SK-N-MC (cell line): ENCODE measurements at regions not wholly inside any gene's neighbourhood (a gene's known extent, or its start where the extent isn't known, plus 50 kb on each side); places are given as distances from the start of the nearest gene placed in this dataset.
"Not testable (repeated sequence)": the region's sequence is repeated elsewhere in the genome, so short reads cannot be mapped to it uniquely, and the experiment has no call there.

ENCODE experiments used
- DNase-seq: peaks from one replicate; pipeline ENCODE4 v3.0.0-alpha.2; 2011; ENCODE audit warnings: low read depth, low spot score
- H3K27ac ChIP-seq: fragments of 200-600 bp; sonication (generic); 2 replicates; pipeline ENCODE4 v1.5.1; 2016; ENCODE audit warnings: mixed run types
- H3K36me3 ChIP-seq: fragments of 200-600 bp; sonication (generic); 2 replicates; pipeline ENCODE4 v1.6.1; 2017; ENCODE audit warnings: antibody characterized with exemption, low read length, mixed read lengths; ENCODE audit not compliant: insufficient read depth
- H3K4me3 ChIP-seq: fragments of 200-600 bp; sonication (generic); 2 replicates; pipeline ENCODE4 v1.5.1; 2016
- H3K9ac ChIP-seq: fragments of 200-600 bp; sonication (generic); 2 replicates; pipeline ENCODE4 v1.8.0; 2017; ENCODE audit warnings: mixed run types, mixed read lengths; ENCODE audit not compliant: insufficient read length
- H3K9me3 ChIP-seq: fragments of 200-600 bp; sonication (generic); 2 replicates; pipeline ENCODE4 v1.6.1; 2017; ENCODE audit warnings: low read depth, mild to moderate bottlenecking, antibody characterized with exemption, low read length, moderate library complexity, mixed read lengths
- EZH2 ChIP-seq: fragments of 200-600 bp; sonication (generic); IDR thresholded peaks from one replicate; pipeline ENCODE4 v1.6.1; 2017; ENCODE audit warnings: antibody characterized with exemption
- FOXP2 ChIP-seq: optimal IDR thresholded peaks from 2 replicates; pipeline ENCODE3; 2011; ENCODE audit warnings: mild to moderate bottlenecking, moderate library complexity; ENCODE audit not compliant: insufficient read depth; ENCODE audit errors: extremely low read length, control extremely low read depth
- POLR2AphosphoS5 ChIP-seq: IDR thresholded peaks from 2 replicates; pipeline ENCODE4 v1.6.1; 2012; ENCODE audit warnings: mild to moderate bottlenecking, low read depth, low read length, borderline replicate concordance

GRCh38 chr2:195160963-195161362 is 496.1 kb upstream of the SLC39A10 start:
- no peak for DNase-seq
- H3K9ac ChIP-seq = no peak overlapping the region
- no peak for TF ChIP-seq EZH2
- no peak for TF ChIP-seq POLR2AphosphoS5
- TF ChIP-seq FOXP2 = no peak
- H3K27ac ChIP-seq = no peak overlapping the region
- no peak overlapping the region for H3K4me3 ChIP-seq
- H3K36me3 ChIP-seq = no peaks in the 10 kb centered on the region
- H3K9me3 ChIP-seq = no peaks in the 10 kb centered on the region; the same call in 1 of the 2 replicates

GRCh38 chr2:195151711-195152110 is 505.3 kb upstream of the SLC39A10 start:
- Histone ChIP-seq H3K4me3 (no peak overlapping the region; the same call in 1 of the 2 replicates), H3K9me3 (no peaks in the 10 kb centered on the region), H3K27ac (no peak overlapping the region), H3K36me3 (no peaks in the 10 kb centered on the region), H3K9ac (no peak overlapping the region)
- peak; percentile 79 for DNase-seq
- TF ChIP-seq POLR2AphosphoS5 (peak; percentile 55; the same call in 1 of the 2 replicates), EZH2 (no peak), FOXP2 (no peak)

- H3K9ac ChIP-seq = no peak overlapping the region
- no peak overlapping the region for H3K4me3 ChIP-seq
- H3K9me3 ChIP-seq = no peaks in the 10 kb centered on the region
- H3K36me3 ChIP-seq = no peaks in the 10 kb centered on the region
- TF ChIP-seq EZH2 (no peak), FOXP2 (no peak), POLR2AphosphoS5 (no peak)
- H3K27ac ChIP-seq = no peak overlapping the region
- no peak for DNase-seq
Observed at GRCh38 chr2:195150819-195151218, 506.2 kb upstream of the SLC39A10 start.

DNA sequence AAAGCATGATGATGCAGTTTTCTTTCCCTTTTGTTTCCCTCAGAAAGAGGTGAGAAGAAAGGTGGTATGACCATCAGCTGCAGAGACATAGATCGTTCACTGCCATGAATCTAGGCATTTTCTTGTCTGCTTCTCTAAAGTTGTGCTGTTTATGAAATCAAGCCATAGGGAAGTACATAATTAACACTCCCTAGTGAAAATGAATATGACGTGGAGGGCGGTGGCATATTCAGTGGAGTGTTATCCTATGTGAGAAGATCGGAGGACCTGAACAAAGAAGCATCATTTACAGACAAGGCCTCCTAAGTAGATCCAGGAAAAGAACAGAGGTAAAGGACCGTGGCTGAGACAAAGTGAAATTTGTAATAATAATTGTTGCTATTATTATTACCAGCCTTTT is 509.0 kb upstream of the SLC39A10 start:
- no peaks in the 10 kb centered on the region for H3K36me3 ChIP-seq
- no peak overlapping the region for H3K27ac ChIP-seq
- H3K9ac ChIP-seq = no peak overlapping the region
- peaks cover 3% of the 10 kb centered on the region; the same call in 1 of the 2 replicates for H3K9me3 ChIP-seq
- H3K4me3 ChIP-seq = no peak overlapping the region
- TF ChIP-seq EZH2 (no peak), POLR2AphosphoS5 (no peak), FOXP2 (no peak)
- DNase-seq = no peak

DNA sequence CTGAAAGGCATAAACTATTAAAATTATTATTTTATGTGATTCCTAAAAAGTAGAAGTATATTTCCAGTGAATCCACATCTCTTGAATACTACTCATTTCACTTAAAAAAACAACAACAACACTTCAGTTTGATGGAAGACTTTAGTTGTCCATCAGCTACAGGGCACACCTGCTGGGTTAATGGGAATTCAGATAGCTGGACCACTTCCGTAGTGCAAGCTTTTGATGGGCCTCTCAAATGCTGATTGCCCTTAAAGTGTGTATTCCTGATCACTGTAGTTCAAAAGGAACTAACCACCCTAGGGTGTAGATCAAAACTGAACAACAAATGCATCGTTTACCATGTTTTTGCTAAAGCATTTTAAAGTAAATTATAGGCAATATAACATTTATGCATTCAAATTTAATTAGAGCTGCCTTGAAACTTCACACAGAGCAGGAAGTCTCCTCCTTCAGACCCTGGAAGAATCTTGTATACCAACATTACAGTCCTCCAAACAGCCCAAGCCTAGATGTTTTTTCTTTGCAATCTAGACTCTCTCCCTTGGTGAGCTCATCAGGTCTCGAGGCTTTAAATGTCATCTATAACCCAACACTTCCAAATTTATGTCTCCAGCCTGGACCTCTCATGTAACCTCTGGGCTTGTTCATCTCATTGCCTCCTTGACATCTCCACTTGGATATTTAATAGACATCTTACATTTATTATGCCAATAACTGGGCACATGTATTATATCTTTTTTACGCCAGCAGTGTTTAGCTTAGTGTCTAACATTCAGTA is 510.1 kb upstream of the SLC39A10 start:
- Histone ChIP-seq H3K36me3 (no peaks in the 10 kb centered on the region), H3K9ac (no peak overlapping the region), H3K9me3 (peaks cover 3% of the 10 kb centered on the region; the same call in 1 of the 2 replicates), H3K27ac (no peak overlapping the region), H3K4me3 (no peak overlapping the region)
- no peak for TF ChIP-seq POLR2AphosphoS5
- TF ChIP-seq FOXP2 = no peak
- TF ChIP-seq EZH2 = no peak
- DNase-seq = no peak

GRCh38 chr2:195138435-195138834 is 518.6 kb upstream of the SLC39A10 start:
- no peak overlapping the region for H3K9ac ChIP-seq
- TF ChIP-seq POLR2AphosphoS5 (no peak), FOXP2 (no peak), EZH2 (no peak)
- no peaks in the 10 kb centered on the region for H3K9me3 ChIP-seq
- H3K27ac ChIP-seq = no peak overlapping the region
- H3K4me3 ChIP-seq = no peak overlapping the region
- DNase-seq = no peak
- no peaks in the 10 kb centered on the region for H3K36me3 ChIP-seq

GRCh38 chr2:195125889-195126288 is 531.1 kb upstream of the SLC39A10 start:
- H3K9me3 ChIP-seq, H3K4me3 ChIP-seq, H3K27ac ChIP-seq, DNase-seq, H3K9ac ChIP-seq, H3K36me3 ChIP-seq: not testable (repeated sequence)

GRCh38 chr2:195124391-195125079 is 532.5 kb upstream of the SLC39A10 start:
- Histone ChIP-seq H3K27ac (no peak overlapping the region), H3K9me3 (no peaks in the 10 kb centered on the region), H3K9ac (no peak overlapping the region), H3K4me3 (no peak overlapping the region), H3K36me3 (no peaks in the 10 kb centered on the region)
- TF ChIP-seq EZH2 (no peak), POLR2AphosphoS5 (no peak), FOXP2 (no peak)
- no peak for DNase-seq
